Calu3 (cell line): ENCODE measurements at regions not wholly inside any gene's neighbourhood (a gene's known extent, or its start where the extent isn't known, plus 50 kb on each side); places are given as distances from the start of the nearest gene placed in this dataset.

Experiments used
- BruUV-seq: library from RNA; stranded (reverse); fragments of 400-500 nt; replicated peaks from 2 replicates; lab custom pipeline; 2021; lab: Mats Ljungman, UMichigan
- CTCF ChIA-PET: fragments of 300-600 bp; sonication (Branson Sonifier 250); formaldehyde crosslinking; loops from one replicate; lab custom pipeline; 2022; ENCODE audit warnings: antibody characterized with exemption; lab: Charles Lee
- DNase-seq: peaks from one replicate; pipeline ENCODE4 v3.0.0; 2022
- H3K27ac Mint-ChIP-seq: one replicate; pipeline ENCODE4 v1.8.0; 2022; ENCODE audit warnings: mixed read lengths; ENCODE audit not compliant: unreplicated experiment
- H3K27me3 Mint-ChIP-seq: one replicate; pipeline ENCODE4 v1.8.0; 2022; ENCODE audit warnings: mixed read lengths; ENCODE audit not compliant: unreplicated experiment
- H3K36me3 Mint-ChIP-seq: one replicate; pipeline ENCODE4 v1.8.0; 2022; ENCODE audit warnings: mild to moderate bottlenecking, moderate library complexity, mixed read lengths; ENCODE audit not compliant: insufficient read depth, unreplicated experiment
- H3K4me1 Mint-ChIP-seq: one replicate; pipeline ENCODE4 v1.8.0; 2022; ENCODE audit warnings: mild to moderate bottlenecking, low read depth, mixed read lengths; ENCODE audit not compliant: unreplicated experiment
- H3K4me3 Mint-ChIP-seq: one replicate; pipeline ENCODE4 v1.8.0; 2022; ENCODE audit warnings: mild to moderate bottlenecking, low read depth, moderate library complexity, mixed read lengths; ENCODE audit not compliant: unreplicated experiment
- H3K9me3 Mint-ChIP-seq: one replicate; pipeline ENCODE4 v1.8.0; 2022; ENCODE audit warnings: low read depth, mixed read lengths; ENCODE audit not compliant: unreplicated experiment
- intact Hi-C: fragments of 100-400 bp; cut with micrococcal nuclease; formaldehyde crosslinking; loops from one replicate; pipeline ENCODE4 v1.10.0; 2022; ENCODE audit not compliant: unreplicated experiment
- TF ChIP-seq, protein P1 (sequence below): fragments of 200-600 bp; IDR thresholded peaks from one replicate; pipeline ENCODE4 v1.8.0; 2022; ENCODE audit warnings: antibody characterized with exemption; ENCODE audit not compliant: unreplicated experiment

DNA sequence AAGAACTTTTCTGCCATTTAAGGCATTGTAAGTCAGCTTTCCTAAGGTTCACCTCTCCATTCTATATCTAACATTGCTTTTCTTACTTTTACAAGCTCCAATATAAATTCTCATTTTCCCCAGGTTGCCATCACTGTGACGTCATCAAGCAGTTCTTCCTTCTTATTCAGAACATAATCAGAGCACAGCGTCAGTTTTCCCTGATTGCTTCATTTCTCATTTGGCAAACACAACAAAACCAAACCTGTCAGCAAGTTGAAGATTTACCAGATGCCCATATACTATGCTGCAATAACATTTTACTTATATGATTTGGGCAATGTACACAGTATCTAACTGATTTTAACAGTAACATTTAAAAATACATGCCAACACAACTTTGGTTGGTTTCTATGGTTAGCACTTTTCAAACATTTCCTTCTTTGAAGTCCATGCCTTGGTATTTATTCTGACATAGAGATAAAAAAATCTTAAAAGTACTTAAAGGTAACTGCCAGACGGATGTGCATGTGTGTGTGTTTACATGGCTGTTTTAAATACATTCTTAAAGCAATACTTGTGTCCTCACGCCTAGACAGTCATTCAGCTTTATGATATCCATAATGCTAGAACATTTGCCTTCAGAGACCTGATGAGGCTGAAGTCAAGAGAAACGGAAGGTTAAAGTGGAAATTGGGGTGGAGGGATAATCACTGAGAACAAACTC, 264.0 kb downstream of the KLF12 start:
- Mint-ChIP-seq H3K4me3 (no peak overlapping the region), H3K27ac (no peak overlapping the region), H3K4me1 (no peaks in the 10 kb centered on the region), H3K36me3 (no peaks in the 10 kb centered on the region), H3K9me3 (no peaks in the 10 kb centered on the region), H3K27me3 (no peaks in the 10 kb centered on the region)
- BruUV-seq, result no TSS peak
- intact Hi-C loops, result no loop called here
- CTCF ChIA-PET, result no interaction called here
- TF ChIP-seq, protein P1, sequence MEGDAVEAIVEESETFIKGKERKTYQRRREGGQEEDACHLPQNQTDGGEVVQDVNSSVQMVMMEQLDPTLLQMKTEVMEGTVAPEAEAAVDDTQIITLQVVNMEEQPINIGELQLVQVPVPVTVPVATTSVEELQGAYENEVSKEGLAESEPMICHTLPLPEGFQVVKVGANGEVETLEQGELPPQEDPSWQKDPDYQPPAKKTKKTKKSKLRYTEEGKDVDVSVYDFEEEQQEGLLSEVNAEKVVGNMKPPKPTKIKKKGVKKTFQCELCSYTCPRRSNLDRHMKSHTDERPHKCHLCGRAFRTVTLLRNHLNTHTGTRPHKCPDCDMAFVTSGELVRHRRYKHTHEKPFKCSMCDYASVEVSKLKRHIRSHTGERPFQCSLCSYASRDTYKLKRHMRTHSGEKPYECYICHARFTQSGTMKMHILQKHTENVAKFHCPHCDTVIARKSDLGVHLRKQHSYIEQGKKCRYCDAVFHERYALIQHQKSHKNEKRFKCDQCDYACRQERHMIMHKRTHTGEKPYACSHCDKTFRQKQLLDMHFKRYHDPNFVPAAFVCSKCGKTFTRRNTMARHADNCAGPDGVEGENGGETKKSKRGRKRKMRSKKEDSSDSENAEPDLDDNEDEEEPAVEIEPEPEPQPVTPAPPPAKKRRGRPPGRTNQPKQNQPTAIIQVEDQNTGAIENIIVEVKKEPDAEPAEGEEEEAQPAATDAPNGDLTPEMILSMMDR, result no peak
- no peak for DNase-seq

DNA sequence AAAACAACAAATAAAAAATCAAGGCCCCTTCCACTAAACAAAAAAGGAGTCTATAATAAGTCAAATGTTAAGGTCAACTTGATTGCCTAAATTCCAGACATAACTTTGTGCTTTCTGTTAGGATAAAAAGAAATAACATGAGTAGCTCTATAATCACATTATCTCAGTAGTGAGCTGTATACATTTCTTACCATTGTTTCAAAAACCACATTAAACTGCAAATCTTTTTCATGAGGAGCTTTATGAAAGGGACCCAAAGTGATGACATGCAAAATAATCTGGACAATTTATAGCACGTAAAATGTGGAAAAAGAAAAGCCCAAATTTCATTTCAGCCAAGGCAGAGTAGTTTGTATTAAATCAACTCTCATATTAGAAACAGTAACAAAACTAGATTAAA, 269.2 kb downstream of the KLF12 start:
- CTCF ChIA-PET, result no interaction called here
- no TSS peak for BruUV-seq

DNA sequence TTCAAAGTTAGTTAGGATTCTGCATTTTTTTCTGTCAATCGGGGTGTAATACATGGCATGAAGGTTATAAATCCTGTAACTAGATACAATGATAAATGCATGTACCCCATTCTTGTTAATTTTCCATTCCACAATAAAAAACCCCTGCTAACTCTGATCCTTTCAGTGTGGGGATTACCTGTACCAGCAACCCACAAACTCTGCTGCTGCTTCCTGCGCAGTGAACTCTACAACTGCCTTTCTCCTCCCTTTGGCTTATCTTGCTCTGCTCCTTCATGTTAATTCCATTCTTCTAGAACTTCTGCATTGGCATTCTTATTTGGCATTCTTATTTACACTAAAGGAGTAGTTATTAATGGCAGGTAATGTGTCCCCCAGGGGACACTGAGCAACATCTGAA, 273.1 kb downstream of the KLF12 start:
- Mint-ChIP-seq H3K4me3 (no peak overlapping the region), H3K27me3 (no peaks in the 10 kb centered on the region), H3K36me3 (no peaks in the 10 kb centered on the region), H3K27ac (no peak overlapping the region), H3K9me3 (no peaks in the 10 kb centered on the region), H3K4me1 (no peaks in the 10 kb centered on the region)
- no peak for DNase-seq
- CTCF ChIA-PET, result no interaction called here
- TF ChIP-seq, protein P1, result no peak
- BruUV-seq, result no TSS peak
- intact Hi-C loops, result no loop called here

More for the DNA sequence above, 269.2 kb downstream of the KLF12 start:
- intact Hi-C loops, result no loop called here
- DNase-seq, result no peak
- TF ChIP-seq, protein P1, result no peak
- H3K27ac Mint-ChIP-seq, result no peak overlapping the region
- H3K36me3 Mint-ChIP-seq, result no peaks in the 10 kb centered on the region
- no peaks in the 10 kb centered on the region for H3K27me3 Mint-ChIP-seq
- no peaks in the 10 kb centered on the region for H3K4me1 Mint-ChIP-seq
- H3K9me3 Mint-ChIP-seq, result no peaks in the 10 kb centered on the region
- no peak overlapping the region for H3K4me3 Mint-ChIP-seq

DNA sequence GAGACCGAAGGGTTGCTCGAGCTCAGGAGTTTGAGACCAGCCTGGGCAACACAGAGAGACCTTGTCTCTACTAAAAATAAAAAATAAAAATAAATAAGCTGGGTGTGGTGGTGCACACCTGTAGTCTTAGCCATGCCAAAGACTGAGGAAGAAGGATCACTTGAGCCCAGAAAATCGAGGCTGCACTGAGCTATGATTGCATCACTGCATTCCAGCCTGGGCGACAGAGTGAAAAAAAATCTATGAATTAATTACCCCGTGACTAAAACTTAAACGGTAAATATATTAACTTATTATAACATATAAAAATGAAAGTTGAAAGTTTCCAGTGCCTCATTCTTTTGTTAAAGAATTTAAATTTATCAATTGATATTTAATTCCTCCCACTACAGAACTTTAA, 273.7 kb downstream of the KLF12 start:
- Mint-ChIP-seq H3K4me3 (no peak overlapping the region), H3K4me1 (no peaks in the 10 kb centered on the region), H3K9me3 (no peaks in the 10 kb centered on the region), H3K27me3 (no peaks in the 10 kb centered on the region), H3K36me3 (no peaks in the 10 kb centered on the region), H3K27ac (no peak overlapping the region)
- DNase-seq, result no peak
- TF ChIP-seq, protein P1, result no peak
- intact Hi-C loops, result no loop called here
- no TSS peak for BruUV-seq
- CTCF ChIA-PET, result no interaction called here
